Subcutaneous abdominal adipose tissue (tissue), 5 donors: ENCODE measurements at regions not wholly inside any gene's neighbourhood (a gene's known extent, or its start where the extent isn't known, plus 50 kb on each side); places are given as distances from the start of the nearest gene placed in this dataset.

Experiments used
- H3K27ac ChIP-seq: one replicate; pipeline ENCODE4 v1.7.0; 2013; ENCODE audit warnings: low read depth, mild to moderate bottlenecking, inconsistent platforms, low read length, moderate library complexity
- H3K27me3 ChIP-seq, 5 donors: one replicate each; pipeline ENCODE4 v1.7.0; 2013; ENCODE audit warnings: low read length in 5 of 5, inconsistent platforms in 1 of 5; ENCODE audit not compliant: control insufficient read depth in 5 of 5, insufficient read depth in 4 of 5
- H3K36me3 ChIP-seq, 5 donors: one replicate each; pipeline ENCODE4 v1.7.0; 2013; ENCODE audit warnings: low read length in 5 of 5; ENCODE audit not compliant: control insufficient read depth in 5 of 5, insufficient read depth in 5 of 5
- H3K4me1 ChIP-seq, 5 donors: one replicate each; pipeline ENCODE4 v1.7.0; 2013; ENCODE audit warnings: low read length in 5 of 5, mild to moderate bottlenecking in 3 of 5, moderate library complexity in 1 of 5; ENCODE audit not compliant: control insufficient read depth in 5 of 5, insufficient read depth in 5 of 5
- H3K4me3 ChIP-seq, 5 donors: one replicate each; pipeline ENCODE4 v1.7.0; 2013; ENCODE audit warnings: low read length in 5 of 5, low read depth in 1 of 5
- H3K9ac ChIP-seq, 5 donors: one replicate each; pipeline ENCODE4 v1.7.0; 2013; ENCODE audit warnings: low read length in 5 of 5, mild to moderate bottlenecking in 4 of 5, moderate library complexity in 3 of 5
- H3K9me3 ChIP-seq, 5 donors: one replicate each; pipeline ENCODE4 v1.7.0; 2013; ENCODE audit warnings: low read length in 5 of 5; ENCODE audit not compliant: control insufficient read depth in 5 of 5
- donor health status: healthy.
- donor health status: healthy.
- donor health status: healthy.
- donor health status: healthy.
- donor health status: healthy.

DNA sequence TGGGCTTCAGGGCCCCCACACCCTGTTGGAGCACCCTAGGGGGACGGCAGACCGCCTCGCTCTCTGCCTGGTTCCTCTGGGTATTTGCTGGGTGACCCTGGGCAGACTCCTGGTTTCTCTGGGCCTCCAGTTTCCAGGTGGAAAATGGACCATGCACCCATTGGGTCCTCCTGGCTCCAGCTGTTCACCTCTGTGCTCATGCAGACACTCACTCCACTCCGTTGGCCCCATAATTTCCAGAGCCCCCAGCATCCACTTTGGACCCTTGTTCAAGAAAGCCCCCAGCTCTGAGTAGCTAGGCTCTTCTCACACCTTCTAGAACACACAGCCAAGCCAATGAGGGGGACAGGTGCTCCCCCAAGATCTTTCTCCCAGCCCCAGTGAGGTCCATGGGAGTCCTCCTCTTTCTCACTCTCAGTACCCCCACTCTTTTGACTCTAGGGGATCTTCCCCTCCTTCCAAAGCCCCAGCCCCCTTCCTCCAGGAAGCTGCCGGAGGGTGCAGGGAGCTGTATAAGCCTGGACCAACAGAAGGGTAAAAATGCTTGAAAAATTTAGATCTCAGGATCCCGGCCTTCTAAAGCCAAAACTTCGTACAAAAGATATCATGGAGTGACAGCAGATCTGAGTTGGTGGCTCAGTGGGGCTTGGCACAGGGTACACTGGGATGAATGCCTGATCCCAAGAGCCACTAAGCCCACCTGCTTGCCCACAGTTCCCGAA lies 174.8 kb upstream of the RTL1 start:
- peaks cover 0 to 5% (median 4%) of the 10 kb centered on the region in 5 donors for H3K4me1 ChIP-seq
- no peak overlapping the region for H3K4me3 ChIP-seq
- H3K27ac ChIP-seq: no peak overlapping the region
- H3K9me3 ChIP-seq: peaks cover 0 to 9% (median 2%) of the 10 kb centered on the region in 5 donors
- H3K27me3 ChIP-seq: peaks cover 32 to 49% (median 37%) of the 10 kb centered on the region in 5 donors
- H3K36me3 ChIP-seq: no peaks in the 10 kb centered on the region
- H3K9ac ChIP-seq: no peak overlapping the region

GRCh38 chr14:101078892-101079221 lies 175.3 kb upstream of the RTL1 start:
- H3K4me3 ChIP-seq: no peak overlapping the region
- no peak overlapping the region for H3K27ac ChIP-seq
- H3K9me3 ChIP-seq: peaks cover 0 to 9% (median 2%) of the 10 kb centered on the region in 5 donors
- H3K27me3 ChIP-seq: peaks cover 33 to 49% (median 37%) of the 10 kb centered on the region in 5 donors
- no peaks in the 10 kb centered on the region for H3K36me3 ChIP-seq
- peaks cover 0 to 5% (median 4%) of the 10 kb centered on the region in 5 donors for H3K4me1 ChIP-seq
- no peak overlapping the region for H3K9ac ChIP-seq

DNA sequence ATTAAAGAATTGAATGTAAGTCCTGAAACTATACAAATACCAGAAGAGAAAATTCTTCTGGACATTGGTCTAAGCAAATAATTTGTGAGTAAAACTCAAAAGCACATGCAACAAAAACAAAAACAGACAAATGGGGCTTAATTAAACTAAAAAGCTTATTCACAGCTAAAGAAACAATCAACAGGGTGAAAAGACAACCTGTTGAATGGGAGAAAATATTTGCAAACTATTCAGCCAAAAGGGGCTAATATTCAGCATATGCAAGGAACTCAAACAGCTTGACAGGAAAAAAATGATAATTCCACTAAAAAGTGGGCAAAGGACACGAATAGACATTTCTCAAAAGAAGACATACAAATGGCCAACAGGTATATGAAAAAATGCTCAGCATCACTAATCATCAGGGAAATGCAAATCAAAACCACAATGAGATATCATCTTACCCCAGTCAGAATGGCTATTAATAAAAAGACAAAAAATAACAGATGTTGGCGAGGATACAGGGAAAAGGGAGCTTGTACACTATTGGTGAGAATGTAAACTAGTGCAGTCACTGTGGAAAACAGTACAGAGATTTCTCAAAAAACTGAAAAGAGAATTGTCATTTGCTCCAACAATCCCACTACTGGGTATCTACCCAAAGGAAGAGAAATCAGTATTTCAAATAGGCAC lies 177.5 kb upstream of the RTL1 start:
- H3K4me3 ChIP-seq: no peak overlapping the region
- H3K9me3 ChIP-seq: peaks cover 0 to 13% (median 3%) of the 10 kb centered on the region in 5 donors
- no peaks in the 10 kb centered on the region for H3K36me3 ChIP-seq
- peaks cover 27 to 32% (median 29%) of the 10 kb centered on the region in 5 donors for H3K27me3 ChIP-seq
- H3K9ac ChIP-seq: no peak overlapping the region
- H3K27ac ChIP-seq: no peak overlapping the region
- H3K4me1 ChIP-seq: peaks cover 0 to 5% (median 4%) of the 10 kb centered on the region in 5 donors

GRCh38 chr14:101082036-101082435 lies 178.5 kb upstream of the RTL1 start:
- Histone ChIP-seq H3K27ac (no peak overlapping the region), H3K27me3 (peaks cover 18 to 22% (median 19%) of the 10 kb centered on the region in 5 donors)

DNA sequence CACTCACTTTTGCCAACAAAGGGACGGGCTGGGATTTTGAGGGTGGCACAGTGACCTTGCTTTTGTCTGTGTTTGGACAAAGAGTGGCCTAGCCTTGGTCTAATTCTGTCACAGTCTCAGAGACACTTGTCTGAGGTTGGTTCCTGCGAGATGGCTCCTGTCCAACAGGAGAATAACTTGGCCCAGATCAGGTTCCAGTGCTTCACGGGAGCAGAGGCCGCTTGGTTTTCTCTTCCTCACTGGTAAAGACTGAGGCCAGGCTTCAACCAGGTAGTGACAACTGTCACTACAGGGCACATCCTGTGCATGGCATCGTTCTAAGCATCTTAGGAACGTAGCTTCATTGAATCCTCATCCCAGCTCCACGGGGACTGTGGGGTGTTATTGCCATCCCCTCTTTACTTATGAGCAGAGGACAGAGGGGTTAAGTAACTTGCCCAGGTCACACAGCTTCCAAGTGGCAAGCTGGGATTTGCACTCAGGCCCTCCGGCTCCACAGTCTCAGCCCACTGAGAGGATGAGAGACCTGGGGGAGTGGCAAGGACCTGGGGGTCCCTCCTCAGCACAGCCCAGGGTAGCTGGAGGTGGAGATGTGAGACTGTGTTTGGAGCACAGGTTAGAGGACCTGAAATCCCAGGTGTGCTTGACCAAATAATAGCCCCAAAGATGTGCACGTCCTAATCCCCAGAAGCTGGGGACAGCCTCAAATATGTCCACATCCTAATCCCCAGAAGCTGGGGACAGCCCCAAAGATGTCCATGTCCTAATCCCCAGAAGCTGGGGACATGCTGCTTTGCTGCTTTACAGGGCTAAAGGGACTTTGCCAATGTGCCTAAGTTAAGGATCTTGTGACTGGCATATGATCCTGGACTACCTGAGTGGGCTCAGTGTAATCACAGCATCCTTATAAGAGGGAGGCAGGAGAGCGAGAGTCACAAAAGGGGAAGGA lies 179.2 kb upstream of the RTL1 start:
- H3K27me3 ChIP-seq: peaks cover 12 to 16% (median 15%) of the 10 kb centered on the region in 5 donors
- H3K27ac ChIP-seq: no peak overlapping the region
- peaks cover 0 to 2% (median under 1%) of the 10 kb centered on the region in 5 donors for H3K4me1 ChIP-seq
- peaks cover 0 to 13% (median 5%) of the 10 kb centered on the region in 5 donors for H3K9me3 ChIP-seq
- H3K9ac ChIP-seq: no peak overlapping the region
- no peaks in the 10 kb centered on the region for H3K36me3 ChIP-seq
- no peak overlapping the region for H3K4me3 ChIP-seq

More at GRCh38 chr14:101082036-101082435, 178.5 kb upstream of the RTL1 start:
- no peaks in the 10 kb centered on the region for H3K36me3 ChIP-seq
- peaks cover 0 to 13% (median 5%) of the 10 kb centered on the region in 5 donors for H3K9me3 ChIP-seq
- no peak overlapping the region for H3K9ac ChIP-seq
- H3K4me1 ChIP-seq: peaks cover 0 to 5% (median 4%) of the 10 kb centered on the region in 5 donors
- no peak overlapping the region for H3K4me3 ChIP-seq

DNA sequence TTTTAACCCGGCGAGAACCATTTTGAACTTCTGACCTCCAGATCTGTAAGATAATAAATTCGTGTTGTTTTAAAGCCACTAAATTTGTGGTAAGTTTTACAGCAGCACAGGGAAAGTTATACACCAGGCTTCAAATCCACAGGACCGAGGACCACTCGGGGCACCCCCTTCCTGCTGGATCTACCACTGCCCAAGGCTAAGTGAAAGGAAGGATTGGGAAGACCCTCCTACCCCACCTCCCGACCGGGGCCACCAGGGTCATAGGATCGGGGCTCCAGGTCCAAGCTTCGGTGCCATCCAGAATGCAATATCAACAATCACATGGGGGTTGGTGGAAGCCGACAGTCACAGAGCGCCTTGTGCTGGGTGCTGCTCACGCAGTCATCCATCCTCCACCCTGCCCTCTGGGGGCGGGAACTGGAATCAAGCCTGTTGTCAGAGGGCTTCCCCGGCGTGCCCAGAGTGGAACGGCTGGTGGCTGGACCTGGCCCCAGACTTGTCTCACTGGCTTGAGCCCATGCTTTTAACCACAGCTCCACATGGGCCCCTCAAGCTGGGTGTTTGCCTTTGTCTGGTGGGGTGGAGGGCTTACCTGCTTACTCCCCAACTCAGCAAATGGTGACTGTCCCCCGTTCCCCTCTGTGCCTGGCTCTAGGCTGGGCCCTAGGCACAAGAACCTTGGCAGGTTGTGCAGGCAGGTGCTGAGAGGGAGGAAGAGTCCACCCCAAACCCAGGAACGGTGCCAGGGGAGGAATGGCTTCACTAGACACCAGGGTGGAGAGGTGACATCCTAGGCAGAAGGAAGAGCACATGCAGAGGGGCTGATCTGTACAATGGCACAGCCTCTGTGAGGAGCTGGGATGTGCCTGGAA lies 180.3 kb upstream of the RTL1 start:
- no peaks in the 10 kb centered on the region for H3K36me3 ChIP-seq
- H3K27ac ChIP-seq: no peak overlapping the region
- H3K4me3 ChIP-seq: no peak overlapping the region
- H3K27me3 ChIP-seq: peaks cover 2 to 8% (median 6%) of the 10 kb centered on the region in 5 donors
- H3K4me1 ChIP-seq: peaks cover 0 to 3% (median 0%) of the 10 kb centered on the region in 5 donors
- H3K9me3 ChIP-seq: peaks cover 0 to 13% (median 5%) of the 10 kb centered on the region in 5 donors
- H3K9ac ChIP-seq: no peak overlapping the region

DNA sequence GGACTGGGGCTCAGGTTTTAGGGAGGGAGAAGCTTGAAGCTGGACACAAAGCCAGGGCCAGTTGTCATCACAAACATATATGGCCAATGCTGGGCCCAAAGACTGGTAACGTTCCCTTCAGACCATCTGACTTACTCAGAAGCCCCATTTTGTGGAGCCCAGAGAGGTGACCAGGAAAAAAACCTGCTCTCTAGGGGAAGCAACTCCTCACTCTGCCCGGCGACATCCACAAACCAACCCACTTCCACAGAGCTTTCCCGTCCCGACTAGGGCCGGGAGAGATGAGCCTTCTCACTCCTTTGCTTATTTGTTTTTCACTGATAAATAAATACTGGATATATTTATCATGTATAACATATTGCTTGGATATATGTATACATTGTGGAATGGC lies 180.9 kb upstream of the RTL1 start:
- Histone ChIP-seq H3K4me1 (peaks cover 0 to 3% (median 0%) of the 10 kb centered on the region in 5 donors), H3K27ac (no peak overlapping the region), H3K9me3 (peaks cover 0 to 13% (median 5%) of the 10 kb centered on the region in 5 donors), H3K9ac (no peak overlapping the region), H3K27me3 (peaks cover 0 to 8% (median 6%) of the 10 kb centered on the region in 5 donors), H3K36me3 (no peaks in the 10 kb centered on the region), H3K4me3 (no peak overlapping the region)

DNA sequence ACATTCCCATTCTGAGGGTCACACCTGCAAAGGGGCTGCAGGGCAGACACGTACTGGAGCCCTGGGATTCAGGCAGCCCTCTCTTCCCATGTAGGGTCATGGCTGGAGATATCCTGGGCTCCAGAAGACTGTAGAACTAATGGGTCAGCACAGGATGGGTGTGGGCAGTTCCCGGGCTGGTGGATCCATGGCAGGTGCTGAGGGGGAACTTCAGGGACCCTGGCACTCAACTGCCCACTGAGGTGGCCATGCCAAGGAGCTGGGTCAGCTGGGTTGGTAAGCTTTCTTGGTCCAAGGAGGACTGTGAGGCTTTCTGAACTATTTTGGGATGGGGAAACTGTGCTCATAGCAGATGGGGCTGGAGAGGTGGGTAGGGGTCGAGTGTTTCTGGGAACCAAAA lies 183.4 kb upstream of the RTL1 start:
- Histone ChIP-seq H3K36me3 (no peaks in the 10 kb centered on the region), H3K9me3 (peaks cover 0 to 13% (median 5%) of the 10 kb centered on the region in 5 donors), H3K9ac (no peak overlapping the region), H3K27me3 (peaks cover 0 to 8% (median 5%) of the 10 kb centered on the region in 5 donors), H3K27ac (no peak overlapping the region), H3K4me3 (no peak overlapping the region), H3K4me1 (peaks cover 0 to 3% (median 0%) of the 10 kb centered on the region in 5 donors)
